Panc1 (cell line): ENCODE measurements at regions not wholly inside any gene's neighbourhood (a gene's known extent, or its start where the extent isn't known, plus 50 kb on each side); places are given as distances from the start of the nearest gene placed in this dataset.

ENCODE experiments used
- ATAC-seq: fragments of 200-7000 bp; cut with Tn5 transposase; 2 replicates; pipeline ENCODE4 v1.9.1; 2020; ENCODE audit warnings: mild to moderate bottlenecking, moderate library complexity
- BruUV-seq: library from RNA; stranded (reverse); fragments of 400-500 nt; replicated peaks from 2 replicates; lab custom pipeline; 2021; lab: Mats Ljungman, UMichigan
- CTCF ChIA-PET: fragments of 300-600 bp; sonication (Branson Sonifier 250); formaldehyde crosslinking; loops from one replicate; lab custom pipeline; 2022; ENCODE audit warnings: antibody characterized with exemption; lab: Charles Lee
- POLR2A ChIA-PET: fragments of 300-600 bp; sonication (Branson Sonifier 250); formaldehyde crosslinking; loops from one replicate; lab custom pipeline; 2022; ENCODE audit warnings: antibody characterized with exemption; lab: Charles Lee
- DNase-seq: peaks from one replicate; pipeline ENCODE4 v3.0.0-alpha.2; 2010; ENCODE audit warnings: low read depth, low spot score
- H3K27ac ChIP-seq: 2 replicates; pipeline ENCODE4 v1.5.1; 2011; ENCODE audit warnings: mild to moderate bottlenecking, low read length, inconsistent platforms
- H3K27me3 ChIP-seq: fragments of 200-500 bp; sonication (Bioruptor generic); 2 replicates; pipeline ENCODE4 v1.6.0; 2014; ENCODE audit warnings: low read length, inconsistent platforms; ENCODE audit not compliant: control insufficient read depth, insufficient read depth
- H3K36me3 ChIP-seq: fragments of 200-500 bp; sonication (Bioruptor generic); 2 replicates; pipeline ENCODE4 v1.5.1; 2014; ENCODE audit warnings: inconsistent platforms, mild to moderate bottlenecking, low read length, moderate library complexity; ENCODE audit not compliant: control insufficient read depth, insufficient read depth
- H3K4me1 ChIP-seq: 2 replicates; pipeline ENCODE4 v1.5.1; 2011; ENCODE audit warnings: inconsistent platforms, mild to moderate bottlenecking, low read length, moderate library complexity; ENCODE audit not compliant: control insufficient read depth, insufficient read depth
- H3K4me3 ChIP-seq, 2 experiments: 2 replicates each; pipeline ENCODE4 v1.5.1; 2011 to 2012; ENCODE audit warnings: low read depth in 2 of 2, low read length in 2 of 2, mild to moderate bottlenecking in 2 of 2, inconsistent platforms in 1 of 2, moderate library complexity in 1 of 2
- H3K9me3 ChIP-seq: fragments of 200-500 bp; sonication (Bioruptor generic); 2 replicates; pipeline ENCODE4 v1.5.1; 2014; ENCODE audit warnings: low read depth, mild to moderate bottlenecking, inconsistent platforms, low read length, moderate library complexity; ENCODE audit not compliant: control insufficient read depth, insufficient read depth
- CTCF ChIP-seq: fragments of 450-650 bp; IDR thresholded peaks from 2 replicates; pipeline ENCODE4 v1.5.1; 2017; ENCODE audit warnings: mild to moderate bottlenecking
- POLR2AphosphoS5 ChIP-seq: IDR thresholded peaks from 2 replicates; pipeline ENCODE4 v1.6.1; 2012; ENCODE audit warnings: mild to moderate bottlenecking, low read depth, low read length, moderate library complexity
- SIN3A ChIP-seq: IDR thresholded peaks from 2 replicates; pipeline ENCODE4 v1.6.1; 2012; ENCODE audit warnings: low read depth, mild to moderate bottlenecking, low read length, moderate library complexity, borderline replicate concordance; ENCODE audit not compliant: insufficient read depth
- TCF7L2 ChIP-seq: IDR thresholded peaks from 2 replicates; pipeline ENCODE4 v1.6.1; 2011; ENCODE audit warnings: mild to moderate bottlenecking, low read depth, low read length, inconsistent platforms
- in situ Hi-C: cut with HindIII; loops from 2 replicates; pipeline ENCODE4 v1.10.0; 2016; ENCODE audit warnings: low sequenced_read_pairs, low pct_unique_long_range_greater_than_20kb
- intact Hi-C: fragments of 100-400 bp; cut with micrococcal nuclease; formaldehyde crosslinking; loops from one replicate; pipeline ENCODE4 v1.10.0; 2022; ENCODE audit not compliant: unreplicated experiment
- TF ChIP-seq, protein P1 (sequence below), 2 experiments: IDR thresholded peaks; 2 replicates each; pipeline ENCODE4 v1.6.1; 2011 to 2012; ENCODE audit warnings: low read depth in 2 of 2, control low read depth in 1 of 2, low read length in 1 of 2, mild to moderate bottlenecking in 1 of 2, moderate library complexity in 1 of 2; ENCODE audit not compliant: insufficient read depth in 1 of 2

GRCh38 chr7:26574476-26574875 lies 282.8 kb downstream of the SNX10 start:
- ATAC-seq (no peak), DNase-seq (no peak)
- BruUV-seq, result no TSS peak
- no peaks in the 10 kb centered on the region for H3K36me3 ChIP-seq
- ChIA-PET CTCF (no interaction called here), POLR2A (no interaction called here)
- no peak overlapping the region for H3K4me3 ChIP-seq
- in situ Hi-C loops, result no loop called here
- intact Hi-C loops, result no loop called here
- H3K9me3 ChIP-seq, result peaks cover 3% of the 10 kb centered on the region; the same call in 1 of the 2 replicates
- no peak overlapping the region for H3K27ac ChIP-seq
- no peaks in the 10 kb centered on the region for H3K4me1 ChIP-seq
- H3K27me3 ChIP-seq, result peaks cover 7% of the 10 kb centered on the region
- TF ChIP-seq, protein P1, sequence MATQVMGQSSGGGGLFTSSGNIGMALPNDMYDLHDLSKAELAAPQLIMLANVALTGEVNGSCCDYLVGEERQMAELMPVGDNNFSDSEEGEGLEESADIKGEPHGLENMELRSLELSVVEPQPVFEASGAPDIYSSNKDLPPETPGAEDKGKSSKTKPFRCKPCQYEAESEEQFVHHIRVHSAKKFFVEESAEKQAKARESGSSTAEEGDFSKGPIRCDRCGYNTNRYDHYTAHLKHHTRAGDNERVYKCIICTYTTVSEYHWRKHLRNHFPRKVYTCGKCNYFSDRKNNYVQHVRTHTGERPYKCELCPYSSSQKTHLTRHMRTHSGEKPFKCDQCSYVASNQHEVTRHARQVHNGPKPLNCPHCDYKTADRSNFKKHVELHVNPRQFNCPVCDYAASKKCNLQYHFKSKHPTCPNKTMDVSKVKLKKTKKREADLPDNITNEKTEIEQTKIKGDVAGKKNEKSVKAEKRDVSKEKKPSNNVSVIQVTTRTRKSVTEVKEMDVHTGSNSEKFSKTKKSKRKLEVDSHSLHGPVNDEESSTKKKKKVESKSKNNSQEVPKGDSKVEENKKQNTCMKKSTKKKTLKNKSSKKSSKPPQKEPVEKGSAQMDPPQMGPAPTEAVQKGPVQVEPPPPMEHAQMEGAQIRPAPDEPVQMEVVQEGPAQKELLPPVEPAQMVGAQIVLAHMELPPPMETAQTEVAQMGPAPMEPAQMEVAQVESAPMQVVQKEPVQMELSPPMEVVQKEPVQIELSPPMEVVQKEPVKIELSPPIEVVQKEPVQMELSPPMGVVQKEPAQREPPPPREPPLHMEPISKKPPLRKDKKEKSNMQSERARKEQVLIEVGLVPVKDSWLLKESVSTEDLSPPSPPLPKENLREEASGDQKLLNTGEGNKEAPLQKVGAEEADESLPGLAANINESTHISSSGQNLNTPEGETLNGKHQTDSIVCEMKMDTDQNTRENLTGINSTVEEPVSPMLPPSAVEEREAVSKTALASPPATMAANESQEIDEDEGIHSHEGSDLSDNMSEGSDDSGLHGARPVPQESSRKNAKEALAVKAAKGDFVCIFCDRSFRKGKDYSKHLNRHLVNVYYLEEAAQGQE (IDR thresholded peaks at IDR 0.05; ENCODE audit: insufficient read depth in 1 of 2, low read depth in 2 of 2, low read length in 1 of 2), result no peak
- TF ChIP-seq SIN3A (no peak), POLR2AphosphoS5 (no peak), CTCF (no peak)

- CTCF ChIA-PET, result no interaction called here
Observed at GRCh38 chr7:26580064-26580591, 284.3 kb downstream of the SKAP2 start.

More at GRCh38 chr7:26580064-26580591, 284.3 kb downstream of the SKAP2 start:
- ATAC-seq (no peak), DNase-seq (no peak)
- intact Hi-C loops (no loop called here), in situ Hi-C loops (no loop called here)
- H3K27ac ChIP-seq, result no peak overlapping the region
- H3K4me1 ChIP-seq, result no peaks in the 10 kb centered on the region
- H3K36me3 ChIP-seq, result no peaks in the 10 kb centered on the region
- no peaks in the 10 kb centered on the region for H3K9me3 ChIP-seq
- POLR2A ChIA-PET, result no interaction called here
- H3K27me3 ChIP-seq, result peaks cover 6% of the 10 kb centered on the region
- no TSS peak for BruUV-seq
- H3K4me3 ChIP-seq, result no peak overlapping the region
- TF ChIP-seq, protein P1 (IDR thresholded peaks at IDR 0.05; ENCODE audit: insufficient read depth in 1 of 2, low read depth in 2 of 2, low read length in 1 of 2), result no peak
- TF ChIP-seq TCF7L2 (no peak), SIN3A (no peak), CTCF (no peak), POLR2AphosphoS5 (no peak)
